HCT116 (cell line): ENCODE measurements at regions not wholly inside any gene's neighbourhood (a gene's known extent, or its start where the extent isn't known, plus 50 kb on each side); places are given as distances from the start of the nearest gene placed in this dataset.

Source experiments
- ATAC-seq: fragments of 200-7000 bp; cut with Tn5 transposase; 2 replicates; pipeline ENCODE4 v1.9.1; 2020; ENCODE audit warnings: mild to moderate bottlenecking, moderate library complexity
- BruUV-seq: library from RNA; stranded (reverse); fragments of 400-500 nt; replicated peaks from 2 replicates; lab custom pipeline; 2021; lab: Mats Ljungman, UMichigan
- CTCF ChIA-PET: fragments of 300-600 bp; sonication (Branson Sonifier 250); formaldehyde crosslinking; loops from one replicate; lab custom pipeline; 2021; ENCODE audit warnings: antibody characterized with exemption; lab: Charles Lee
- POLR2A ChIA-PET: fragments of 300-600, 350-600 bp; sonication (Branson Sonifier 250); formaldehyde crosslinking; loops from one replicate; lab custom pipeline; 2021; ENCODE audit warnings: antibody characterized with exemption; lab: Charles Lee
- RAD21 ChIA-PET, 2 experiments: fragments of 300-600 bp; sonication (Branson Sonifier 250); formaldehyde crosslinking; loops; one replicate each; lab custom pipeline; 2023; ENCODE audit warnings: low total read pairs in 2 of 2; ENCODE audit not compliant: uncharacterized antibody in 2 of 2, unreplicated experiment in 2 of 2, low non-redundant PET in 1 of 2; lab: Charles Lee
- DNase-seq: peaks from one replicate; pipeline ENCODE4 v3.0.0-alpha.2; 2010; ENCODE audit warnings: low read depth, low spot score
- H2AFZ ChIP-seq: fragments of 200-600 bp; shearing (Covaris generic), sonication (generic); 2 replicates; pipeline ENCODE4 v1.6.1; 2017; ENCODE audit warnings: low read depth, mixed run types, mixed read lengths, antibody characterized with exemption, low read length; ENCODE audit not compliant: poor library complexity, severe bottlenecking
- H3K27ac ChIP-seq: 2 replicates; pipeline ENCODE4 v1.5.1; 2012; ENCODE audit warnings: low read depth, low read length
- H3K27me3 ChIP-seq: fragments of 200-600 bp; sonication (generic); 2 replicates; pipeline ENCODE4 v1.6.1; 2016; ENCODE audit warnings: mixed run types, low read length, mixed read lengths; ENCODE audit not compliant: insufficient read depth
- H3K36me3 ChIP-seq, 2 experiments: fragments of 200-500 bp in 1 of 2; fragments of 200-600 bp in 1 of 2; sonication (Bioruptor generic) in 1 of 2; sonication (generic) in 1 of 2; 2 replicates each; pipeline versions ENCODE4 v1.5.1 to v1.6.1; 2014 to 2016; ENCODE audit warnings: low read length in 2 of 2, inconsistent platforms in 1 of 2, mixed read lengths in 1 of 2, mixed run types in 1 of 2; ENCODE audit not compliant: insufficient read depth in 2 of 2, control insufficient read depth in 1 of 2
- H3K4me1 ChIP-seq, 2 experiments: fragments of 200-600 bp in 1 of 2; sonication (generic) in 1 of 2; 2 replicates each; pipeline versions ENCODE4 v1.5.1 to v1.6.1; 2012 to 2017; ENCODE audit warnings: low read length in 2 of 2, inconsistent platforms in 1 of 2, mild to moderate bottlenecking in 1 of 2, mixed read lengths in 1 of 2, mixed run types in 1 of 2, moderate library complexity in 1 of 2; ENCODE audit not compliant: insufficient read depth in 2 of 2, control insufficient read depth in 1 of 2
- H3K4me2 ChIP-seq: fragments of 200-600 bp; sonication (generic); 2 replicates; pipeline ENCODE4 v1.6.1; 2017; ENCODE audit warnings: mixed run types, low read length, mixed read lengths
- H3K4me3 ChIP-seq, 2 experiments: fragments of 200-600 bp in 1 of 2; sonication (generic) in 1 of 2; replicated peaks in 1 of 2; 2 replicates each; pipeline ENCODE4 v1.5.1; 2011 to 2016; ENCODE audit warnings: low read length in 2 of 2, control low read depth in 1 of 2, low read depth in 1 of 2, mild to moderate bottlenecking in 1 of 2, mixed read lengths in 1 of 2, mixed run types in 1 of 2
- H3K79me2 ChIP-seq: fragments of 200-600 bp; sonication (generic); 2 replicates; pipeline ENCODE4 v1.6.1; 2017; ENCODE audit warnings: mild to moderate bottlenecking, mixed run types, low read length, moderate library complexity, mixed read lengths; ENCODE audit not compliant: insufficient read depth
- H3K9ac ChIP-seq: fragments of 200-600 bp; sonication (generic); 2 replicates; pipeline ENCODE4 v1.6.1; 2016; ENCODE audit warnings: low read length, mixed read lengths
- H3K9me2 ChIP-seq: fragments of 200-600 bp; sonication (generic), shearing (Covaris generic); 2 replicates; pipeline ENCODE4 v1.6.1; 2017; ENCODE audit warnings: mixed run types, mild to moderate bottlenecking, moderate library complexity; ENCODE audit not compliant: insufficient read depth
- H3K9me3 ChIP-seq, 2 experiments: fragments of 200-500 bp in 1 of 2; fragments of 200-600 bp in 1 of 2; sonication (Bioruptor generic) in 1 of 2; sonication (generic) in 1 of 2; 2 replicates each; pipeline ENCODE4 v1.6.1; 2014 to 2017; ENCODE audit warnings: low read length in 2 of 2, mixed read lengths in 2 of 2, inconsistent platforms in 1 of 2, low read depth in 1 of 2, mild to moderate bottlenecking in 1 of 2, mixed run types in 1 of 2, moderate library complexity in 1 of 2; ENCODE audit not compliant: control insufficient read depth in 1 of 2, insufficient read depth in 1 of 2
- H4K20me1 ChIP-seq: fragments of 200-600 bp; sonication (generic), shearing (Covaris generic); 2 replicates; pipeline ENCODE4 v1.6.1; 2017; ENCODE audit warnings: mixed run types, mild to moderate bottlenecking, moderate library complexity; ENCODE audit not compliant: insufficient read depth
- ATF3 ChIP-seq: IDR thresholded peaks from 2 replicates; pipeline ENCODE4 v1.6.1; 2012
- EGR1 ChIP-seq: IDR thresholded peaks from 2 replicates; pipeline ENCODE4 v1.6.1; 2012; ENCODE audit warnings: low read depth
- EZH2 ChIP-seq: fragments of 200-600 bp; sonication (generic); IDR thresholded peaks from 2 replicates; pipeline ENCODE4 v1.6.1; 2017; ENCODE audit warnings: antibody characterized with exemption, mixed run types
- FOSL1 ChIP-seq: IDR thresholded peaks from 2 replicates; pipeline ENCODE4 v1.6.1; 2012; ENCODE audit warnings: low read depth
- MAX ChIP-seq: IDR thresholded peaks from 2 replicates; pipeline ENCODE4 v1.6.1; 2012
- POLR2AphosphoS5 ChIP-seq: IDR thresholded peaks from 2 replicates; pipeline ENCODE4 v1.6.1; 2011; ENCODE audit warnings: mild to moderate bottlenecking, low read depth, low read length, moderate library complexity
- RAD21 ChIP-seq: IDR thresholded peaks from 2 replicates; pipeline ENCODE4 v1.6.1; 2012; ENCODE audit warnings: low read depth, mild to moderate bottlenecking
- TCF7L2 ChIP-seq: IDR thresholded peaks from 2 replicates; pipeline ENCODE4 v1.7.0; 2011; ENCODE audit warnings: borderline replicate concordance, inconsistent platforms; ENCODE audit not compliant: insufficient read depth, insufficient read length; ENCODE audit errors: extremely low read depth
- YY1 ChIP-seq: IDR thresholded peaks from 2 replicates; pipeline ENCODE4 v1.6.1; 2011; ENCODE audit warnings: low read length, low read depth, moderate library complexity, mild to moderate bottlenecking; ENCODE audit not compliant: insufficient replicate concordance; ENCODE audit errors: extremely low read depth
- ZBTB33 ChIP-seq: IDR thresholded peaks from 2 replicates; pipeline ENCODE4 v1.6.1; 2011; ENCODE audit warnings: mild to moderate bottlenecking, low read length, moderate library complexity; ENCODE audit not compliant: insufficient replicate concordance; ENCODE audit errors: extremely low read depth
- ZFX ChIP-seq: fragments of 450-650 bp; IDR thresholded peaks from 2 replicates; pipeline ENCODE4 v1.6.1; 2017
- intact Hi-C: fragments of 100-400 bp; cut with micrococcal nuclease; formaldehyde crosslinking; loops from 2 replicates; pipeline ENCODE4 v1.10.0; 2022

- Histone ChIP-seq H3K79me2 (no peaks in the 10 kb centered on the region), H3K9ac (no peak overlapping the region), H2AFZ (no peak overlapping the region), H3K9me2 (no peaks in the 10 kb centered on the region), H4K20me1 (no peaks in the 10 kb centered on the region), H3K4me2 (no peak overlapping the region), H3K4me1 (no peaks in the 10 kb centered on the region)
- ATAC-seq = no peak
- RAD21 ChIA-PET = no interaction called here
- TF ChIP-seq YY1 = no peak
- TF ChIP-seq ZBTB33 = no peak
- TF ChIP-seq, all 23 proteins: peak for 0
- Histone ChIP-seq H3K4me3 (no peak overlapping the region), H3K36me3 (no peaks in the 10 kb centered on the region), H3K9me3 (peaks cover 8 to 31% of the 10 kb centered on the region in 2 experiments; a peak in 2 of 4 replicates), H3K27me3 (no peaks in the 10 kb centered on the region), H3K27ac (no peak overlapping the region)
- intact Hi-C loops = no loop called here
- ChIA-PET CTCF (no interaction called here), POLR2A (no interaction called here)
- no peak for DNase-seq
- no TSS peak for BruUV-seq
Observed at GRCh38 chr7:153682628-153683027, 369.6 kb upstream of the DPP6 start.

- ChIA-PET CTCF (no interaction called here), POLR2A (no interaction called here), RAD21 (no interaction called here)
- Histone ChIP-seq H4K20me1 (no peaks in the 10 kb centered on the region), H2AFZ (no peak overlapping the region), H3K4me2 (no peak overlapping the region), H3K9me3 (peaks cover 9 to 14% of the 10 kb centered on the region in 2 experiments; a peak in 2 of 4 replicates), H3K4me3 (no peak overlapping the region), H3K27me3 (no peaks in the 10 kb centered on the region), H3K4me1 (no peaks in the 10 kb centered on the region), H3K36me3 (no peaks in the 10 kb centered on the region), H3K27ac (no peak overlapping the region), H3K79me2 (no peaks in the 10 kb centered on the region), H3K9me2 (no peaks in the 10 kb centered on the region), H3K9ac (no peak overlapping the region)
- no TSS peak for BruUV-seq
- intact Hi-C loops = no loop called here
- ATAC-seq = no peak
- no peak for DNase-seq
- TF ChIP-seq EZH2 (no peak), RAD21 (no peak), ZBTB33 (no peak), POLR2AphosphoS5 (no peak), ATF3 (no peak), MAX (no peak), TCF7L2 (no peak), ZFX (no peak), FOSL1 (no peak), EGR1 (no peak)
Observed at GRCh38 chr7:153696242-153696641, 356.0 kb upstream of the DPP6 start.
